IMR-90 (cell line): ENCODE measurements at regions not wholly inside any gene's neighbourhood (a gene's known extent, or its start where the extent isn't known, plus 50 kb on each side); places are given as distances from the start of the nearest gene placed in this dataset.

Experiments used
- ATAC-seq: fragments of 200-7000 bp; cut with Tn5 transposase; 2 replicates; pipeline ENCODE4 v1.9.1; 2020; ENCODE audit warnings: low read depth, mild to moderate bottlenecking, moderate library complexity
- BruUV-seq: library from RNA; stranded (reverse); fragments of 400-500 nt; replicated peaks from 2 replicates; lab custom pipeline; 2021; lab: Mats Ljungman, UMichigan
- CTCF ChIA-PET: fragments of 300-600 bp; formaldehyde crosslinking; extraction: SDS; loops from one replicate; lab custom pipeline; 2021; ENCODE audit warnings: antibody characterized with exemption; lab: Yijun Ruan, JAX
- POLR2A ChIA-PET: fragments of 300-600 bp; sonication (Branson Sonifier 250); formaldehyde crosslinking; loops from one replicate; lab custom pipeline; 2022; ENCODE audit warnings: antibody characterized with exemption; ENCODE audit not compliant: unreplicated experiment; lab: Charles Lee
- DNase-seq: peaks from one replicate; pipeline ENCODE4 v3.0.0; 2013
- H2AFZ ChIP-seq: replicated peaks from 2 replicates; pipeline ENCODE3; 2013; ENCODE audit warnings: low read length, mild to moderate bottlenecking; ENCODE audit not compliant: poor library complexity
- H2AK5ac ChIP-seq: 2 replicates; pipeline ENCODE4 v1.6.1; 2013; ENCODE audit warnings: low read depth, low read length, inconsistent platforms
- H2AK9ac ChIP-seq: replicated peaks from 2 replicates; pipeline ENCODE3; 2013; ENCODE audit warnings: mild to moderate bottlenecking, low read depth, low read length, moderate library complexity; ENCODE audit not compliant: poor library complexity
- H2BK120ac ChIP-seq: 2 replicates; pipeline ENCODE4 v1.6.1; 2013; ENCODE audit warnings: low read depth, low read length, inconsistent platforms
- H2BK15ac ChIP-seq: 3 replicates; pipeline ENCODE4 v1.6.1; 2013; ENCODE audit warnings: low read depth, low read length, inconsistent platforms
- H2BK20ac ChIP-seq: 2 replicates; pipeline ENCODE4 v1.6.1; 2013; ENCODE audit warnings: low read depth, mild to moderate bottlenecking, inconsistent platforms, low read length, moderate library complexity
- H2BK5ac ChIP-seq: 2 replicates; pipeline ENCODE4 v1.6.1; 2013; ENCODE audit warnings: mild to moderate bottlenecking, low read depth, low read length, inconsistent platforms; ENCODE audit not compliant: poor library complexity, severe bottlenecking
- H3K14ac ChIP-seq: replicated peaks from 2 replicates; pipeline ENCODE4 v1.6.1; 2013; ENCODE audit warnings: low read depth, low read length, inconsistent platforms
- H3K18ac ChIP-seq: 2 replicates; pipeline ENCODE4 v1.6.1; 2013; ENCODE audit warnings: low read depth, low read length, control low read depth
- H3K23ac ChIP-seq: 2 replicates; pipeline ENCODE4 v1.6.1; 2013; ENCODE audit warnings: low read depth, low read length, inconsistent platforms
- H3K27ac ChIP-seq: 2 replicates; pipeline ENCODE4 v1.5.1; 2013; ENCODE audit warnings: mild to moderate bottlenecking, control low read depth, low read length; ENCODE audit not compliant: insufficient read depth
- H3K27me3 ChIP-seq: 2 replicates; pipeline ENCODE4 v1.6.1; 2013; ENCODE audit warnings: low read length; ENCODE audit not compliant: control insufficient read depth, insufficient read depth
- H3K36me3 ChIP-seq: 2 replicates; pipeline ENCODE4 v1.6.1; 2013; ENCODE audit warnings: low read length, mixed read lengths; ENCODE audit not compliant: control insufficient read depth, insufficient read depth
- H3K4ac ChIP-seq: 2 replicates; pipeline ENCODE4 v1.6.1; 2013; ENCODE audit warnings: low read depth, low read length, inconsistent platforms
- H3K4me1 ChIP-seq: 2 replicates; pipeline ENCODE4 v1.6.1; 2013; ENCODE audit warnings: low read length, mixed read lengths; ENCODE audit not compliant: control insufficient read depth, insufficient read depth
- H3K4me2 ChIP-seq: 2 replicates; pipeline ENCODE4 v1.6.1; 2013; ENCODE audit warnings: low read depth, mild to moderate bottlenecking, control low read depth, low read length, moderate library complexity
- H3K4me3 ChIP-seq: 2 replicates; pipeline ENCODE4 v1.5.1; 2013; ENCODE audit warnings: low read depth, mild to moderate bottlenecking, control low read depth, low read length, moderate library complexity; ENCODE audit not compliant: insufficient read depth
- H3K56ac ChIP-seq: 2 replicates; pipeline ENCODE4 v1.6.1; 2013; ENCODE audit warnings: low read length, inconsistent platforms; ENCODE audit not compliant: insufficient read depth; ENCODE audit errors: extremely low read depth
- H3K79me1 ChIP-seq, 2 experiments: 2 replicates each; pipeline ENCODE4 v1.6.1; 2013; ENCODE audit warnings: low read length in 2 of 2, inconsistent platforms in 1 of 2, low read depth in 1 of 2
- H3K9ac ChIP-seq: 2 replicates; pipeline ENCODE4 v1.6.1; 2013; ENCODE audit warnings: low read depth, low read length, control low read depth
- H3K9me1 ChIP-seq: 2 replicates; pipeline ENCODE4 v1.6.1; 2013; ENCODE audit warnings: low read length, inconsistent platforms; ENCODE audit not compliant: insufficient read depth
- H3K9me3 ChIP-seq: 2 replicates; pipeline ENCODE4 v1.6.1; 2013; ENCODE audit warnings: low read length; ENCODE audit not compliant: control insufficient read depth, insufficient read depth
- H4K20me1 ChIP-seq: 2 replicates; pipeline ENCODE4 v1.6.1; 2013; ENCODE audit warnings: low read length, inconsistent platforms; ENCODE audit not compliant: insufficient read depth
- H4K5ac ChIP-seq: 2 replicates; pipeline ENCODE4 v1.6.1; 2013; ENCODE audit warnings: mild to moderate bottlenecking, low read depth, low read length, control low read depth
- H4K8ac ChIP-seq, 2 experiments: 2 replicates each; pipeline ENCODE4 v1.6.1; 2013; ENCODE audit warnings: low read depth in 2 of 2, low read length in 2 of 2, control low read depth in 1 of 2, inconsistent platforms in 1 of 2
- H4K91ac ChIP-seq: 2 replicates; pipeline ENCODE4 v1.6.1; 2013; ENCODE audit warnings: low read depth, low read length, inconsistent platforms; ENCODE audit not compliant: insufficient read depth
- CHD1 ChIP-seq: IDR thresholded peaks from 2 replicates; pipeline ENCODE4 v1.6.1; 2012; ENCODE audit warnings: low read depth, low read length, improper control_type of control experiment
- RAD21 ChIP-seq: IDR thresholded peaks from 2 replicates; pipeline ENCODE4 v1.6.1; 2012; ENCODE audit warnings: low read length, improper control_type of control experiment
- SMC3 ChIP-seq: fragments of 150-350 bp; IDR thresholded peaks from 2 replicates; pipeline ENCODE4 v1.6.1; 2016; ENCODE audit warnings: low read depth, mild to moderate bottlenecking, antibody characterized with exemption, low read length, moderate library complexity
- WGBS, 2 experiments: methylation state at CpG; one replicate each; pipeline versions ENCODE4 v1.1.5 to v1.1.7; 2013; ENCODE audit warnings: missing lambda C conversion rate in 2 of 2; ENCODE audit not compliant: insufficient read length in 1 of 2; ENCODE audit errors: extremely low coverage in 2 of 2; 5-methylcytosine and 5-hydroxymethylcytosine counted together
- dilution Hi-C: fragments of 300-500 bp; cut with HindIII; formaldehyde crosslinking; loops from one replicate; pipeline ENCODE4 v1.14.3; 2018; ENCODE audit warnings: low sequenced_read_pairs; ENCODE audit not compliant: unreplicated experiment
- in situ Hi-C: fragments of 300-500 bp; cut with MboI; formaldehyde crosslinking; loops from 3 replicates; pipeline ENCODE4 v1.14.3; 2019; ENCODE audit warnings: low sequenced_read_pairs, inconsistent platforms, mixed read lengths
- intact Hi-C: fragments of 100-400 bp; cut with micrococcal nuclease; formaldehyde crosslinking; loops from 2 replicates; pipeline ENCODE4 v1.10.0; 2022
- TF ChIP-seq, protein P1 (sequence below): conservative IDR thresholded peaks from 2 replicates; pipeline ENCODE4 v1.5.1; 2012; ENCODE audit warnings: mild to moderate bottlenecking, low read depth, low read length, improper control_type of control experiment

DNA sequence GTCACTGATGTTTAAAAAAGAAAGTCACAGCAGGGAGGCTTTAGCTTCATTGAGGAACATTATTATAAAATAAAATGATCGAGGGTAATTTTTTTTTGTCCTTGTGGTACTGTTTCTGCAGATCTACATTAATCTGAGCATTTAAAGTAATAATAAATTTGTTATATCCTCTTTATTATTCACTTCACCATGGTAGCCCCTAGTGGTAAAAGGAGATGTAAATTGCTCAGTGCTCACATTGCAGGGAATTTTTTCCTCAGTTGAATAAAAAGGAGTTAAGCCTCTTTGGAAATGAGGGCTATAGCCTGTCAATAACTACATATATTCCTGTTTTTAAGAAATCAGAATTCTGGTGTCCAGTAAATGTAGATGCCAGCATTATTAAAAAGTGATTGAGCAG, 99.7 kb upstream of the VPREB1 start:
- H3K56ac ChIP-seq = no peak overlapping the region
- H3K9me1 ChIP-seq = no peaks in the 10 kb centered on the region
- no peak overlapping the region for H3K14ac ChIP-seq
- no peak overlapping the region for H2BK120ac ChIP-seq
- ChIA-PET POLR2A (no interaction called here), CTCF (interaction anchor here (0.7 to 1.1 kb wide), 3 partner anchors 9 to 84 kb away, joined by 3 to 5 read pairs (median 3); no protein-coding TSS in a partner anchor)
- H3K79me1 ChIP-seq = no peaks in the 10 kb centered on the region
- H2AK5ac ChIP-seq = no peak overlapping the region
- ATAC-seq (0 out of 2 replicates have a peak, but pooled peaks have one; percentile 48), DNase-seq (peak; percentile 24)
- H3K4me2 ChIP-seq = no peak overlapping the region
- no peak overlapping the region for H2AK9ac ChIP-seq
- no peak overlapping the region for H3K9ac ChIP-seq
- in situ Hi-C loops (no loop called here), dilution Hi-C loops (no loop called here), intact Hi-C loops (loop anchor here (2.0 kb wide), 1 partner anchor 84 kb away; no protein-coding TSS in a partner anchor)
- no peaks in the 10 kb centered on the region for H4K20me1 ChIP-seq
- H3K36me3 ChIP-seq = no peaks in the 10 kb centered on the region
- no peak for TF ChIP-seq CHD1
- TF ChIP-seq, protein P1, sequence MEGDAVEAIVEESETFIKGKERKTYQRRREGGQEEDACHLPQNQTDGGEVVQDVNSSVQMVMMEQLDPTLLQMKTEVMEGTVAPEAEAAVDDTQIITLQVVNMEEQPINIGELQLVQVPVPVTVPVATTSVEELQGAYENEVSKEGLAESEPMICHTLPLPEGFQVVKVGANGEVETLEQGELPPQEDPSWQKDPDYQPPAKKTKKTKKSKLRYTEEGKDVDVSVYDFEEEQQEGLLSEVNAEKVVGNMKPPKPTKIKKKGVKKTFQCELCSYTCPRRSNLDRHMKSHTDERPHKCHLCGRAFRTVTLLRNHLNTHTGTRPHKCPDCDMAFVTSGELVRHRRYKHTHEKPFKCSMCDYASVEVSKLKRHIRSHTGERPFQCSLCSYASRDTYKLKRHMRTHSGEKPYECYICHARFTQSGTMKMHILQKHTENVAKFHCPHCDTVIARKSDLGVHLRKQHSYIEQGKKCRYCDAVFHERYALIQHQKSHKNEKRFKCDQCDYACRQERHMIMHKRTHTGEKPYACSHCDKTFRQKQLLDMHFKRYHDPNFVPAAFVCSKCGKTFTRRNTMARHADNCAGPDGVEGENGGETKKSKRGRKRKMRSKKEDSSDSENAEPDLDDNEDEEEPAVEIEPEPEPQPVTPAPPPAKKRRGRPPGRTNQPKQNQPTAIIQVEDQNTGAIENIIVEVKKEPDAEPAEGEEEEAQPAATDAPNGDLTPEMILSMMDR = peak; percentile 41; the same call in 1 of the 2 replicates
- TF ChIP-seq SMC3 = peak; percentile 24; the same call in 1 of the 2 replicates
- TF ChIP-seq RAD21 = peak; percentile 25; the same call in 1 of the 2 replicates
- BruUV-seq = no TSS peak
- H3K27me3 ChIP-seq = peaks cover 32% of the 10 kb centered on the region
- H2BK20ac ChIP-seq = no peak overlapping the region
- no peak overlapping the region for H3K18ac ChIP-seq
- no peaks in the 10 kb centered on the region for H3K9me3 ChIP-seq
- no peak overlapping the region for H2AFZ ChIP-seq
- H4K5ac ChIP-seq = no peak overlapping the region
- H3K4me1 ChIP-seq = no peaks in the 10 kb centered on the region
- H3K27ac ChIP-seq = no peak overlapping the region
- no peak overlapping the region for H4K91ac ChIP-seq
- WGBS, 2 experiments = no CpG with 5 or more reads among the region's 1 CpG
- H4K8ac ChIP-seq = no peak overlapping the region
- H3K4ac ChIP-seq = no peak overlapping the region
- no peak overlapping the region for H2BK5ac ChIP-seq
- H3K4me3 ChIP-seq = no peak overlapping the region
- H3K23ac ChIP-seq = no peak overlapping the region
- no peak overlapping the region for H2BK15ac ChIP-seq
